HEK293T (cell line): ENCODE measurements at regions not wholly inside any gene's neighbourhood (a gene's known extent, or its start where the extent isn't known, plus 50 kb on each side); places are given as distances from the start of the nearest gene placed in this dataset.

Experiments used
- ARNT ChIP-seq: fragments of 450-650 bp; IDR thresholded peaks from 2 replicates; pipeline ENCODE4 v1.6.1; 2017; ENCODE audit warnings: mild to moderate bottlenecking
- BHLHE40 ChIP-seq: fragments of 450-650 bp; IDR thresholded peaks from 2 replicates; pipeline ENCODE4 v1.6.1; 2016; ENCODE audit warnings: mild to moderate bottlenecking, moderate library complexity, borderline replicate concordance
- FOXA1 ChIP-seq: fragments of 450-650 bp; IDR thresholded peaks from 2 replicates; pipeline ENCODE4 v1.6.1; 2016; ENCODE audit warnings: mild to moderate bottlenecking
- FOXK2 ChIP-seq: fragments of 450-650 bp; IDR thresholded peaks from 2 replicates; pipeline ENCODE4 v1.6.1; 2016; ENCODE audit warnings: mild to moderate bottlenecking
- FOXM1 ChIP-seq: fragments of 450-650 bp; IDR thresholded peaks from 2 replicates; pipeline ENCODE4 v1.6.1; 2017; ENCODE audit warnings: mild to moderate bottlenecking, borderline replicate concordance
- HDGF ChIP-seq: fragments of 450-650 bp; IDR thresholded peaks from 2 replicates; pipeline ENCODE4 v1.6.1; 2017; ENCODE audit warnings: antibody characterized with exemption, borderline replicate concordance
- LEF1 ChIP-seq: fragments of 450-650 bp; IDR thresholded peaks from 2 replicates; pipeline ENCODE4 v1.6.1; 2017; ENCODE audit warnings: mild to moderate bottlenecking, borderline replicate concordance
- NFRKB ChIP-seq: fragments of 450-650 bp; IDR thresholded peaks from 2 replicates; pipeline ENCODE4 v1.6.1; 2016; ENCODE audit warnings: mild to moderate bottlenecking, moderate library complexity
- SP1 ChIP-seq: fragments of 450-650 bp; IDR thresholded peaks from 2 replicates; pipeline ENCODE4 v1.6.1; 2017
- SUZ12 ChIP-seq: fragments of 450-650 bp; IDR thresholded peaks from 2 replicates; pipeline ENCODE4 v1.6.1; 2016; ENCODE audit warnings: mild to moderate bottlenecking
- TARDBP ChIP-seq: fragments of 450-650 bp; IDR thresholded peaks from 2 replicates; pipeline ENCODE4 v1.6.1; 2016

DNA sequence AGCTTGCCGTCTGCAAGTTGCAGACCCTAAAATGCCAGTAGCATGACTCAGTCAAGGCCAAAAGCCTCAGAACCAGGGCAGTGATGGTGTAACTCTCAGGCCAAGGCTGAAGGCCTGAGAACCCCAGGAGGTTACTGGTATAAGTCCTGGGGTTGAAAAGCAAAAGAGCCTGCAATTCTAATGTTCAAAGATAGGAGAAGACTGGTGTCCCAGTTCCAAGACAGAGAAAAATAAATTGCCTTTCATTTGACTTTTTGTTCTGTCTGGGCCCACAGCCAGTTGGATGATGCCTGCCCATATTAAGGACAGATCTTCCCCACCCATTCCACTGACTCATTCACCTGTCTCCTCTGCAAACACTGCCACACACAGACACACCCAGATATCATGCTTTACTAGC, 673.2 kb downstream of the CDH18 start:
- TF ChIP-seq LEF1 = no peak
- no peak for TF ChIP-seq SP1
- no peak for TF ChIP-seq FOXM1
- no peak for TF ChIP-seq ARNT
- TF ChIP-seq SUZ12 = no peak
- no peak for TF ChIP-seq HDGF
- no peak for TF ChIP-seq NFRKB
- TF ChIP-seq FOXA1 = no peak
- no peak for TF ChIP-seq TARDBP
- no peak for TF ChIP-seq BHLHE40
- no peak for TF ChIP-seq FOXK2
